ENCODE measurements at regions not wholly inside any gene's neighbourhood (a gene's known extent, or its start where the extent isn't known, plus 50 kb on each side); places are given as distances from the start of the nearest gene placed in this dataset.

DNA sequence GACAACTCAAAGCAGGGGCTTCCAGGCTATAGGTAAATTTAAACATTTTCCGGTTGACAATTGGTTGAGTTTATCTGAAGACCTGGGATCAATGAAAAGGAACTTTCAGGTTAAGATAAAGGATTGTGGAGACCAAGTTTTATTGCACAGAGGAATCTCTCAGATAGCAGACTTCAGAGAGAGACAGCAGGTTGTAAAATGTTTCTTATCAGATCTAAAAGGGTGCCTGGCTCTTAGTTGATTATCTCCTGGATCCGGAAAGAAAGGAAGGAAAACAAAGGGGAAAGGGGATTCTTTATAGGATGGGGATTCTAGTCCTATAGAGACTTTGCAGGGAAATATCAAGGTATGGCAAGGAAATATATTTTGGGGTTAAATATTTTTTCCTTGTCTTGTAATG is 951.3 kb upstream of the SEMA6D start:
- in situ Hi-C loops (cut with HindIII; ENCODE audit: low sequenced_read_pairs): no loop called here

DNA sequence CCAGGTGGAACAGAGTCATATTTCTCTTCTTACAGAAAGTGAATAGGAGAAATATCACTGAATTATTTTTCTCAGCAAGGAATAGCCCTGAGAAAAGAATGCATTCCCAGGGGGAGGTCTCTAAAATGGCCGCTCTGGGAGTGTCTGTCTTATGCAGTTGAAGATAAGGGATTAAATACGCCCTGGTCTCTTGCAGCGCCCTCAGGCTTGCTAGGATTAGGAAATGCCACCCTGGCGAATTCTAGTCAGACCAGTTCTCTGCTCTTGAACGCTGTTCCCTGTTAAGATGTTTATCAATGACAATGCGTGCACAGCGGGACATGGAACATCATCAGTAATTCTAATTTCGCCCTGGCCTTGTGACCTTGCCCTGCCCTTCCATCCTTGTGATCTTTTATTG is 949.0 kb upstream of the SEMA6D start:
- in situ Hi-C loops (cut with HindIII; ENCODE audit: low sequenced_read_pairs): no loop called here

DNA sequence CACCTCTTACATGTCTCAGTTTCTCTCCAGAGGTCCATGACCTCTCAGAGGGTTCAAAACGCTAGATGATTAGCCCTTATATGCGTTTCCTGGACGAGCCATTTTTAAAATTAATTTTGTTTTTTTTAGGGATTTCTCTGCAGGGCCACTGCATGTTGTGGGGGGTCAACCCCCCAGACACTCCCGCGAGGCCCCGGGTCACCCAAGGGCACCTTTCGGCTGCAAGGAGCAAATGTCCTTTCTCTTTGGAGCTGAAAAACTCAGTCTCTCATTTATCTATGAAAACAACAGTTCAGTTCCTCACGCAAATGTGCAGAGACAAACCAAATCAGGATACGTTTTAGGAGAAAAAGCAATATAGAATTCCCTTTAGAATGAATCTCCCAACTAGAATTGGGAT is 944.3 kb upstream of the SEMA6D start:
- in situ Hi-C loops (cut with HindIII; ENCODE audit: low sequenced_read_pairs): no loop called here

DNA sequence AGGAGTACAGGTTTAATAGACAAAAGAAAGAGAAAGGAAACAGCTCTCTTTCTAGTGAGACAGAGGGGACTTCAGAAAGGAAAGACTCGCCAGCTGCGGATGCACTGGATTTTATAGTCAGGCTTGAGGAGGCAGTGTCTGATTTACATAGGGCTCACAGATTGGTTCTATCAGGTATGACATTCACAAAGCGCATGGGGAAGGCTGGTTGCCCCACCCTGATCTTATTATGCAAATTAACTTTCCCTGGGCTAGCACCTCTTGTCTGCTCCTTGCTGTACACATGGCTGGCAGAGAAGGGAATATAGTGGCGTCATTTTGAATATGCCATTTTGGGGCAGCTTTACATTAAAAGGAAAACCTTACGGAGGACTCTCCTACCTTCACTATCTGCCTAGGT is 938.4 kb upstream of the SEMA6D start:
- in situ Hi-C loops (cut with HindIII; ENCODE audit: low sequenced_read_pairs): no loop called here

DNA sequence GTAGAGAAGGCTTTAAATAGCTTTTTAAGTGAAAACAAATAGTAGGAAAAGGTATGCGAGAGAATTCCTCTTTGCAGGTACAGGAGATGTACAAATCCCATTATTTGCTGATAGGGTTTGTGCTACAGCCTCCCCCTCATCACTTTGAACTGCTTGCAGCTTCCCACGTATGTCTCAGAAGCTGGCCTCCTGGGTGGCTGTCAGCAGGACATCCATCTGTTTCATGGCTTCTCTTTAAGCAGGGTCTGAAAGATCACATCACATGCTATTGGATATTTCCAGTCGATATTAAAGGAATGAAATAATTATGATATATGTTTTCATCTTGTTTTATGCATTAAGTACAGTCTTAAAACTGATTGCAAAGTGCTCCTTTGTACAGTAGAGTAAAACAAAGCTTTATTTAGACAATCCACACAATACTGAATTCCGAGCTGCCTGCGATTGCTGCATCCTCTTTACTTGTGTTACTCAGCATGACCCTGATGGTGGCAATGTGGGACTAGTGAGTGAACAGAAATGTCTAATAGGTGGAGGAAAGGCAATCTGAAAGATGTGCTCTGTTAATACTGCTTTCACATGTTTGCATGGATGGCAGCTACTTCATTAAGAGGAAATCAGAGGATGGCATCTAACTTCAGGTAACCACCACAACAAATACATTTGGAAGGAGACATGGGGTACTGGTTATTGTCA is 930.6 kb upstream of the SEMA6D start:
- in situ Hi-C loops (cut with HindIII; ENCODE audit: low sequenced_read_pairs): no loop called here

DNA sequence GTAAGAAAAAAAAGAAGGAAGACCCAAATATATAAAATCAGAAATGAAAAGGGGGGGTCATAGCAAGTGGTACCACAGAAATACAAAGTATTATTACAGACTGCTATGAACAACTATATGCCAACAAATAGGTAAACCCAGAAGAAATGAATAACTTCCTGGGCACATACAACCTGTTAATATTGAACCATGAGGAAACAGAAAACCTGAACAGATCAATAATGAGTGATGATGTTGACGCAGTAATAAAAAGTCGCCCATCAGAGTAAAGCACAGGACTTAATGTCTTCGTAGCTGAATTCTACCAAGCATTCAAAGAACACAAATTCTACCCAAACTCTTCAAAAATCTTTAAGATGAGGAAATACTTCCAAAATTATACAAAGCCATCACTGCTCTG is 921.6 kb upstream of the SEMA6D start:
- in situ Hi-C loops (cut with HindIII; ENCODE audit: low sequenced_read_pairs): no loop called here

DNA sequence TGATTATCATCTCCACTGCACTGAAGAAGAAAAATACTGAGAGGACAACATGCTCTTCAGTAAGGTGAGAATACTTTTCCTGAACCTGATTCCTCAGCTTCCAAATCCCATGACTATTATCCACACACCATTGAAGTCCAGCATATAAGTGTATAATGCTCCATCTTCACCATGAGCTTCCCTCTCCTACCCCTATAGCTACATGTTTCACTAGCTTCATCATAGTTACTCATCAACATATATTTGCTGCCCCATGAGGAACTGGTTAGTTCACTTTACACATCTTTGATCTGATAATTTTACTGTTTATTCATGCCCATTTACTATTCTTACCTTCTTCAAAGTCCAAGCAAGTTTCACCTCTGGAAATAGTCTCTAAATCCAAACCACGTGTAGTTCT is 908.5 kb upstream of the SEMA6D start:
- in situ Hi-C loops (cut with HindIII; ENCODE audit: low sequenced_read_pairs): no loop called here

DNA sequence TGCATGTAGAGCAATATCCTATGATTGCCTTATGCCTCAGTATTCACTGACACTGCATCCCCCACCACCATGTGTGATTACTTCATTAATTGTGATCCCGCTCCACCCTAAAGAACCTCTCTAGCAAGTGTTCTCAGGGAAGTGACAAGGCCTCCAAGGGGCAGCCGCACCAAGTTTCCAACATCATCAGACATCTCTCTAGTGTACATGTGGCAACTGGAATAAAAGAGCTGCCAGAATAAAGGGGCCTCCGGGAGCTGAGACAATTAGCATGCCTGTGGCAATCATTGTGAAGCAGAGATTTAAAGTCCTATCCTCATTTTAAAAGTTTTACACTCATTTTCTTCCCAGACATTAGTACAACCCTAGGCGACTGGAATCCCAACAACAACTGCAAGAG is 902.1 kb upstream of the SEMA6D start:
- in situ Hi-C loops (cut with HindIII; ENCODE audit: low sequenced_read_pairs): no loop called here

DNA sequence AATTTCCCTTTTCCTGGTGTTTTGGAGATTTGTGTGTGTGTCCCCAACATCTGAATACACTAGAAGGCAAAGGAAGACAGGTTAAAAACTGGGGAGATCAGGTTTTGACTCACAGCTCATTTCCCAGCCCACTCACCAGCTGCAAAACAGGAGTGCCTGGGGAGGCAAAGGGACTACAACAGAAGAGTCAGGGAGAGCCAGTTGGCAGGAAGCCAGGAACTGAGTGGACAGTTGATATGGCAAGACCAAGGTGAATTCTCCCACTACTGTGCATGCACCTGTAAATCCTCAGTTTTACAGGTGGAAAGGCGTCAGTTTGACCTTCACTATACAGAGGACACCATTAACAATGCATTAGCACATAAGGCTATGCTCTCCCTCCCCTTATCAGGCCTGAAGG is 901.5 kb upstream of the SEMA6D start:
- in situ Hi-C loops (cut with HindIII; ENCODE audit: low sequenced_read_pairs): no loop called here

DNA sequence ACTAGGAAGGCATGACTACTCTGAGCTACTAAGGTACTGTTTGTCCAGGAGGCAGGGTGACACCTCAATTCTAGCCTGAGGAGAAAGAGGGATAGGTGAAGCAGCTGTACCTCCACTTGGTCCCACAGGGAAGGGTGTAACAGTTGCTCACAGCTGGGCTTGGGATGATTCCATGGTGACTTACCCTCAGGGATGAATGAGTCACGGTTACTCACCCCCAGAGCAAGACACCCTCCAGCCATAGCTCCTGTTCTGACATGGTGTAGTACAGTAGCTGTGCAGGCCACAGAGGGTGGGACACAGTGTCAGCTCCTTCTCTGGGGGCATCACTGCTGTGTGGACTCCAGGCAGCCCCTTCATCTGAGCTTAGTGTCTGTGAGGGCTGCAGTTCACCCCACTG is 868.6 kb upstream of the SEMA6D start:
- in situ Hi-C loops (cut with HindIII; ENCODE audit: low sequenced_read_pairs): no loop called here

DNA sequence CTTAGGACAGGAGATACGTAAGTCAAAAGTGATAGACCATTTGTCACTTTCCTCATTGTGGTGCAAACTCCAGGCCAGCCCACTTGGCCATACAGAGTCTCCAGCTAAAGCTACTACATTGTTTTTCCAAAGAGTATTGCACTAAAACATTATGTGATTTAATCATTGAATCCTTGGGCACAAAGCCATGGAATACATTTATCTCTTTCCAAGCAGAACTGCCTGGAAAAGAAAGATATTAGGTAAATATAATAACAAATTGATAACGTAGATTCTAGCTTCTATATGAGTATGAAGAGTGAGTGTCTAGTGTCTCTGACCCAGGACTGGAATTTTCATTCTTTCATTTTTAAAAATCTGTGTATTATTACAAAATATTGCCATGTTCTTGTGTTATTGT is 863.7 kb upstream of the SEMA6D start:
- in situ Hi-C loops (cut with HindIII; ENCODE audit: low sequenced_read_pairs): no loop called here

DNA sequence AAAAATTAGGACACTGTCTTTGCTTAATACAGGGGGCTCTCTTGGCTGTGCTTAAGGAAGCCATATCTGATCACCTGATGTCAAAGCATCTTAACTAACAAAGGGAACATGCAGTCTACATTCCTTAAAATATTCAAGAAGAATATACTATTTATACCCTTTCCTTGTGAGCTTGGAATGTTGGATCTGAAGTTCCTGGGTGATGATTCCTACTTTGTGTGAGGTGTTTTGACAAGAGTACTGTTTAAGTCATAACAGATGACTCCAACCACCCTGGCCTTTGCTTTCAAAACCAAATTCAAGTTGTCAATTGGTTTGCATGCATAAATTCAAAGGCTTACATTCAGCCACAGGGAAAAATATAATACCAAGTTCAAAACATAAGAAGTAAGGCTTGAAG is 862.7 kb upstream of the SEMA6D start:
- in situ Hi-C loops (cut with HindIII; ENCODE audit: low sequenced_read_pairs): no loop called here

DNA sequence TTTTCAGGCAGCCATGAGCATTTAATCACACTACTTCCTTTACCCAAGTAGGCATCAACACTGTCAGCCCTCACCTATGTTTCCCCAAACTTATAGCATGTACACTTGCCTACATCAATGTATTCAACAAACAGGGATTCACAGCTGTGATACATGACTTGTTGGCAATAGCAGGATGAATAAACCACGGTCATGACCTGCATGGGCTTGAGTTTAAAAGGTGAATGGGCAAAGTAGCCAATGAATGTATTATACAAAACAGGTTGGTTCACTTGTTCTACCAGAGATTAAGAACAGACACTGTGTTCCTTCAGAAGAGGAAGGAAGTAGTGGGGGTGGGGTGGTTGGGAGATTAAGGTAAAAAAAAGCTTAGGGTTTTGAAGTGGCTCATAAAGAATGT is 861.9 kb upstream of the SEMA6D start:
- in situ Hi-C loops (cut with HindIII; ENCODE audit: low sequenced_read_pairs): no loop called here

DNA sequence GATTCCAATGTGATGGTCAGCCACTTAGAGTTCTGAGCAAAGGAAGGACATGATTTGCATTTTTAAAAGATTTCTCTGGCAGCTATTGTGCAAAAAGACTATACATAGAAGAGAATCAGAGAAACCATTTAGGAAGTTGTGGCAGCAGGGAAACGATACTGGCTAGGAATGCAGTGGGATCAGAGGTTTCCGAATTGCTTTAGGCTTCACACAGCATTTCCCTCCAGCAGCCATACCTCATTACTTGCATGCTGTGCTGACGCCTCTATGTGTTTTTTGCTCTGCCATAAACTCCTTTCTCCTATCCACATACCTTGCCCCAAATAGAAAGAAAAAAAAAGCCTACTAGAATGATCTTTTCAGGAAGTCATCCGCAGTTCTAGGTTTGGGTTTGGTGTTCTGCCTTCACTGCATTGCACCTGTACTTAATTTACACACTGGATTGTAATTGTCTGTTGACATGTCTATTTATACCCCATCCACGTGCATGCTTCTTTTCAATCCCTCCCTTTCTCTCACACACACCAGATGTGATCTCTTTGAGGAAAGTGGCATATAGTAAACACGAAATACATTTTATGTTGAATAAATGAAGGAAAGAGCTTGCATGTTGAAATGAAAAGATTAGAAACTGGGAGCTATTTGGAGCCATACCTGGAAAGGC is 860.3 kb upstream of the SEMA6D start:
- in situ Hi-C loops (cut with HindIII; ENCODE audit: low sequenced_read_pairs): no loop called here

DNA sequence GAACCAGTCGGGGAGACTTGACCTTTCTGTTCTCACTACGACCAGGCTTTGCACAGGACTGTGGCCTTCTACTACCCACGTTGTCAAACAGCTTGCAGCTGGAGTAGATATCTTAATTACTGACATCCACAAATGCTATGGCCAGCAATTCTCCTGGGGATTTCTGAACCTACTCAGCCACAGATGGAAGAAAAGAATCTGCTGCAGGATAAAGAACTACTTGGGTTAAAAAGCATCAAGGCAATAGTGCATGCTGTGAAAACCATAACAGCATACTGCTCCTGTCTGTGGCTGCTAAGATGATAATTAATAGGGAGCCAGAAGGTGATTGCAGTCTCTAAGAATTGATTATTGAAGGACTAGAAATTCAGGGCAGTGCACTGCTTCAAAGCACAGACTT is 859.2 kb upstream of the SEMA6D start:
- in situ Hi-C loops (cut with HindIII; ENCODE audit: low sequenced_read_pairs): no loop called here

DNA sequence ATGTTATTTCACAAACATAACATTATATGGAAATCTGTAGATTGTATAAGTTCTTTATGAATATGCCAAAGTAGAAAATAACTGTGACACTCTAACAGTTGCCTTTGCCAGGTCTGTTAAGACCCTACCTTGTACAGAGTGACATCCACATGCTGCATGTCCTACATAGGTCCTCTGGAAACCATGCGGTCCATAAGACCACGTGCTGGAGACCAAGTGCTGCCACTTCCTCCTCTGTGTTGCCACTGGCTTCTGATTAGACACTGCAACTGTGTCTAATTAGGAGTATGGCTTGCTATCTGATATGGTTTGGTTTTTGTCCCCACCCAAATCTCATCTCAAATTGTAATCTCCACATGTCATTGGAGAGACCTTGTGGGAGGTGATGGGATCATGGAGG is 855.5 kb upstream of the SEMA6D start:
- in situ Hi-C loops (cut with HindIII; ENCODE audit: low sequenced_read_pairs): no loop called here

DNA sequence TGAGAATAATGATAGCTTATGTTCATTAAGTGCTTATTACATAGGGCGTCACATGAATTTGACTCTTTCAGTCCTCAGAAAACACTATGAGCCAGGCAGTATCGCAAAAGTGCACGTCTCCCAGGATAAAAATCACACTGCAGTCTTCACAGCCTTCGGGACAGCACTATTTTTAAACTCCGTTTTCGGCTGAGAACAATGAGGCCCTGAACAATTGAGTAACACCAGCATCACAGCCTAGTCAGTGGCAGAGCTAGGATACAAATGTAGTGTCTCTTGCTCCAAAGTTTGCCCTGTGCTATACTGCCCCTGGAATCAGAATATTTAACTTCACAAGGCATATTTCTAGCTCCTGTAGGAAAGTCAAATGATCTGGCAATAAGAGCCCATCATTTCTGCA is 852.1 kb upstream of the SEMA6D start:
- in situ Hi-C loops (cut with HindIII; ENCODE audit: low sequenced_read_pairs): no loop called here

DNA sequence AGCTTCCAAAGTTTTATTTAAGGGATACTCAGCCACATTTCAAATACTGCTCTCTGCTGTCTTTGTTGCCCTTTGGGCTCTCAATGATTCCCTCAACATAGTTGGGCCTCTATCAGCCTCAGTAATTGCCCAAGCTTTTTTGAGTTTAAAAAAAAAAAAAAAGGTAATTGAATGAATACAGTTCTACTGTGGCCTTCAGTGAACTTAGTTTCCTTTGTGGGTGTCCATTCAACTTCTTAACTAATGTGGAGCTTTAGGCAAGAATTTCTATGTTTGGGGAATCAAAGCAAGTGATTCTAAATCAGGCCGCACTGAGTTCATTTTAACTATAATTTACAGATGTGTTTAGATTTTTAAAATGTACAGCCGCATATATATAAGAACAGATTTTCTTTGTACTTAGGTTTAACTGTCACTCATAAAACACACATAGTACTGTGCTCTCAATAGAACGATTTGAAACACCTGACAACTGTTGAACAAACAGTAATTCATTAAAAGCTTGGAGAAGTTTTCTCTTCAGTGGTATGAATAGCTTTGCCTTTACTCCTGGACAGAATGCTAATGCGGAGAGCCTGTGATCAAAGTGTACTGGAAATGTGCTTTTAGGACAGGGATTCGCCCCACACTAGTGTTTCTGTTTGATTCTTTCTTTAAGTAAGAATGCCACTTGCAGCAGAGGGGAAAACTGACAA is 844.9 kb upstream of the SEMA6D start:
- in situ Hi-C loops (cut with HindIII; ENCODE audit: low sequenced_read_pairs): no loop called here

DNA sequence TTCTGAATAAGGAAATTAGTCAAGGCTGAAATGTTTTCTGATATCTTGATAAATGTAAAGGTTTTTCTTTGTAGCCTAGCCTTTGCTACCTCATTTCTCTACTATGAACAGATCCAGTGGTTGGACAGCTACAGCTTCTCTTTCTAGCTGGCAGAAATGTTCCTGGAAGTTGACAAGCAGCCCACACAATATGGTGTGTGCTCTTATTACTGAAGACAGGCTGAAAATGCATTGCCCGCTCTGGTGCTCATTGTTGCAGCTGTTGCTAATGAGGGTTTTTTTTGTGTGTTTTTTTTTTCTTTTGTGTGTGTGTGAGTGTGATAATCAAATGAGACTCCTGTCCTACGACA is 844.3 kb upstream of the SEMA6D start:
- in situ Hi-C loops (cut with HindIII; ENCODE audit: low sequenced_read_pairs): no loop called here

DNA sequence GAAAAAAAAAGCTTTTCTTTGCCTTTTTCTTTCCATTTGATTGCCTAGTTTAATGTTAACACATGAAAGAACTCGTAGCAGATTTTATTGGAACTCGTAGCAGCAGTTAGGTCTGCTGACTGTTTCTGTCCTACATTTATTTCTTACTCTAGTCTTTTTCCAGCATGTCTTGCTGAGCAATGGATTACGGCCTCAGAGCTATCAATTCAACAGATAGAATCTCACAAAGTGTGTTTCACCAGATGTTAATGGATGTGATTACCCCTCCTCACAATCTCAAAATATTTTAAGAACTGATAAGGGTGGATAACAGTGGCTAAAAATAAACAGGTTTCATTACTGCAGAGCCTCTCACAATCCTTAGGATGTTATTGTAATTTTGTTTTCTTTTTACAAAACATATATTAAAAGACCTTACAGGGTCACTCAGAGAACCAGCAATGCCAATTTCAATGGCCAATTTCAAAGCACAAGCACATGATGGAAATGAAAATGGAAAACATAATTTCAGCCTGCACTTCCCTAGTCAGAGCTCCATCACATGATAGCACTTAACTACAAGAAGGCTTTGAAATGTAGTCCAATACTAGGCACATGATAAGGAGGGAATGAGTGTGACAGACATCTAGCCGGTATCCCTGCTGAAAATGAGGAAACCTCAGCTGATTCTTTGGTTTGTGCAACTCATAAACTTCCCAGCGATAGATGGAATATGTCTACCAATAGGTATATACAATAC is 838.1 kb upstream of the SEMA6D start:
- in situ Hi-C loops (cut with HindIII; ENCODE audit: low sequenced_read_pairs): no loop called here

DNA sequence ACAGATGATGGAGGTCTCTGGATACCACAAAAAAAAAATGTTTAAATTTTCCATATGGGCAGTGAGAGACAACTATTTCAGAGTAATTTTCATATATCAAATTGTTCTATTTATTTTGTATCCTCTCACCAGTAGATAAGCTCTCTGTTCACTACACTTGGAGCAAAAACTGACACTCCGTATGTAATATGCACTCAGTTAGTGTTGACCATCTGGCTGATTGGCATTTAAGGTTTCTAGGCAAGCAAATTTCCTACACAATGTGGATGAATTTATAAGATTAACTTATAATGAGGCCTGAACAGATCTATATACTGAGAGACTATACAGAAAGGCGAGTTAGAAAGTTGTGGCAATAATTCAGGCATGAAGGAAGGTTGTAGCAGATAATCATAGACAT is 836.5 kb upstream of the SEMA6D start:
- in situ Hi-C loops (cut with HindIII; ENCODE audit: low sequenced_read_pairs): no loop called here

DNA sequence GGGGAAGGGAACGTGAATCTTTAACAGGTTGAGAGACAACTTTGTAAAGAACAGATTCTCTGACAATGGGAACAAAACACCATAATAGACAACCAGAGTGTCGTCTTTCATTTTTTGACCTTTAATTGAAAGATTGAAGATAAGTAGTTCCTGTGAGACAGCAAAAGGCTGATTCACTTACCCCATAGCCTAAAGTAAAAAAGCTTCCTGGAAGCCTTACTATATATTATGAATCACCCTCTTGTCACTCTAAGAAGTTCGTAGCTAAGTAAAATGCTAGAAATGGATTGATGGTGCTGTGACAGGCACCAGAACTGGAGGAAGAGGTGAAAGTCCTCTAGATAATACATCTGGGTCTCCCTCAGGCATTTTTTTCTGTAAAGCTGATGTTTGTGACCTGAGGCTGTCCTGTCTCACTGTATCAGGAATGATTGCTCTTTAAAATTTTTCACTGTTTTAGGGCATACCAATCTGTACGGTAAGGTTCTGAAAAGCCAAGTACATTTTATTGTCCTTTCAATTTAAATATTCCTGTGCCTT is 824.6 kb upstream of the SEMA6D start:
- in situ Hi-C loops (cut with HindIII; ENCODE audit: low sequenced_read_pairs): no loop called here

Data from DLD1 (cell line).